GM18867 (cell line): ENCODE measurements at regions not wholly inside any gene's neighbourhood (a gene's known extent, or its start where the extent isn't known, plus 50 kb on each side); places are given as distances from the start of the nearest gene placed in this dataset.
"Not testable (repeated sequence)": the region's sequence is repeated elsewhere in the genome, so short reads cannot be mapped to it uniquely, and the experiment has no call there.

Source experiments
- ATAC-seq: cut with Tn5 transposase; IDR thresholded peaks from one replicate; pipeline ENCODE4 v1.9.1; 2021; ENCODE audit warnings: mild to moderate bottlenecking, moderate library complexity; ENCODE audit not compliant: unreplicated experiment

DNA sequence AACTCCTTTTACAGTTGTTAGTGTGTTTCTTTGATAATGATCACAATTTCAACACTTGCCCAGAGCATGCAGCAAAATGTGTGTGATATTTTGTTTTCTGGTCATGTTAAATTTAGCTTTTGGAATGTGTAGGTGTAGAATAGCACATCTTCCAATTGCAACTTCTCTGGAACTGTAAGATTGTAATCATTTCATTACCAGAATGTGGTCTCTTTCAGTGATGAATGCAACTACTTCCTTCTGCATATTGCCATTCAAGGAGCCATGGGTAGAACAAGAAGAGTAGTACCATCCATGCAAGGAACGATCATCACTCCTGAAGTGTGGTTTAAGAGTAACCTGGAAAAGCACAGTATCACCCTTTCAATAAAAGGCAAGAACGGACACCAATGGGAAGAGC lies 548.8 kb upstream of the ZNF804A start:
- ATAC-seq = no peak

DNA sequence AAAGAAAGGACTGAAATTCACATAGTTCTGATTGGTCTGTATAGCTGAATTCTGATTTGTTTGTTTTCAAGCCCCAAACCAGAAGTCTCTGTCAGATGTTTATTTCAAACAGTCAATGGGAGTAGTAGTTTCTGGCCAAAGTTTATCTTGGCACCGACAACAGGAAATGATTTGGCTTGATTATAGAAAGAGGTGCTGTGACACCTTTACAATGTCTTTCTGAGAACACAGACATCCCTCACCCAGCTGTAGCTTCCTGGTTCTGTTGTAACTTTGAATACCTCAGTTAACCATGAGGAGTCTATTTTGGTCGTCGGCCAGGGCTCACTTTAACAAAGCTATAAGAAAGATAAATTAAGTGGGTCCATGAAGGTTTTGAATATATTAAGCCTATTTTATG lies 545.0 kb upstream of the ZNF804A start:
- peak; percentile 46 for ATAC-seq

DNA sequence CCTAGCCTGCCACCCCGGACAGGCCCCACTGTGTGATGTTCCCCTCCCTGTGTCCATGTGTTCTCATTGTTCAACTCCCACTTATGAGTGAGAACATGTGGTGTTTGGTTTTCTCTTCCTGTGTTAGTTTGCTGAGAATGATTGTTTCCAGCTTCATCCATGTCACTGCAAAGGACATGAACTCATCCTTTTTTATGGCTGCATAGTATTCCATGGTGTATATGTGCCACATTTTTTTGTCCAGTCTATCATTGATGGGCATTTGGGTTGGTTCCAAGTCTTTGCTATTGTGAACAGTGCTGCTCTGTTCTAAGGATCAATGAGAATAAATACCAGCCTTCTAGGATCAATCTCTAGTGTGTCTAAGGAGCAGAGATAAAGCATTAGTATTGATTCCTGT lies 543.9 kb upstream of the ZNF804A start:
- not testable (repeated sequence) for ATAC-seq

DNA sequence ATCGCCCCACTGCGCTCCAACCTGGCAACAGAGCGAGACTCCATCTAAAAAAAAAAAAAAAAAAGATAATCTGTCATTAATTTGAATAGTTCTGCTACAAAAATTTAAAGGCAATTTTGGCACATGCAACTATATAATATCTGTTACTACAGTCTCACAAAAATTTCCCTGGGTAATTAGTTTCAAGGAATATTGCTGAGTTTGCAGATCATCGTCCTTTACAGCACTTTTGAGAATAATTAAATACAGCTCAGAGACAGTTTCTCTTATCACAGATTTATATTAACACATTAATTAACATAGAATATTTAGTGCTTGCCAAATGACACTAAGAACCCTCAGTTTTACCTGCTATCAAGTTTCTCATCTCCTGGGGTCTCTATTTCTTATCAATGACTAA lies 540.4 kb upstream of the ZNF804A start:
- no peak for ATAC-seq

DNA sequence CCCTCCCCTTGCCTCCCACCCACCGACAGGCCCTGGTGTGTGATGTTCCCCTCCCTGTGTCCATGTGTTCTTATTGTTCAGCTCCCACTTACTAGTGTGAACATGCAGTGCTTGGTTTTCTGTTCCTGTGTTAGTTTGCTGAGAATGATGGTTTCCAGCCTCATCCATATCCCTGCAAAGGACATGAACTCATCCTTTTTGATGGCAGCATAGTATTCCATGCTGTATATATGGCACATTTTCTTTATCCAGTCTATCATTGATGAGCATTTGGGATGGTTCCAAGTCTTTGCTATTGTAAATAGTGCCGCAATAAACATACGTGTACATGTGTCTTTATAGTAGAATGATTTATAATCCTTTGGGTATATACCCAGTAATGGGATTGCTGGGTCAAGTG lies 538.1 kb upstream of the ZNF804A start:
- ATAC-seq = not testable (repeated sequence)

DNA sequence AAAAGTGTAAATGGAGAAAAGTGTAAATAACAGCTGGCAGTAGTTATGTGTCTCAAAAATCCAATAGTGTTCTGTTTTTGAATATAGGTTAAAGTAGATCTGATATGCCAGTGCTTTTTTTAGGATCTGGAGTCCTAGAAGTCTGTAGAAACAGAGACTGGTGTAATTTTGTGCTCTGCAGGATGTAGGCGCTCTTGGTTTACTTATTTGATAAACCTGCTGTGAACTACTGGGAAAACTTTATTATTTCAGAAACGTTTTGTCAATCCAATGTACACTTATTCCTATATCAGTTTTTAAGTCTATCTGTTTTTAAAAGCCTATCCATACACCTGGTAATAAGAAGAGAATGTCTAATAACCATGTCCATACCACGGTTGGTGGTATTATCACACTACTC lies 530.8 kb upstream of the ZNF804A start:
- ATAC-seq = peak; percentile 50

DNA sequence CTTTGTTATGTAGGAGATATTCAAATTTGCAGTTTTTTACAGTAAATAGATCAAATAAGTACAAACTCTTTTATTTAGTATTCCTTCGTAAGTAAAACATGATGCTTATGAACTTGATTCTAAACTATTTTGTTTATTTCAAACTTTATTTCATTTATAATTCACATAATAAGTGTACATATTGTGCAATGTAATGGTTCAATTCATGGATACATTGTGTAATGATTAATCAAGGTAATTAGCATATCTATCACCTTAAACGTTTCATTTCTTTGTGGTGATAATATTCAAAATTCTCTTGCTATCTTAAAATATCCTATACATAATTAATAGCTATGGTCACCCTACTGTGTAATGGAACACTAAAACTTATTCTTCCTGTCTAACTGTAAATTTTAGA lies 525.9 kb upstream of the ZNF804A start:
- ATAC-seq = no peak

DNA sequence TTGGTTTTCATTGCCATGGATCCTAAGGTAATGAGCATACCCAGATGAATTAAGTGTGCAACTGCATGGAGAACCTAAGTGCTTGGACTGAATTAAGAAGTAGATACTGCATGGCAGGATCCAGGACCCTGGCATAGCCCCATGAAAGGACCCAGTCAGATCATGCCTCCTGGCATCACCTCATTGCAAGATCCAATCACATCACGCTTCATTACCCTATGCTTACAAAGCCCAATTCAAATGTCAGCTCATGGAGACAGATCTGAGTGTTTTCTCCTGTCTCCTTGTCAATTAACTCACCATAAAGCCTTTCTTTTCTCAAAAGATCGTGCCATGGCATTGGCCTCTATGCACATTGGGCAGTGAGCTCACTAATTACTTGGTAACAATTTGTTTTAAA lies 519.8 kb upstream of the ZNF804A start:
- no peak for ATAC-seq

DNA sequence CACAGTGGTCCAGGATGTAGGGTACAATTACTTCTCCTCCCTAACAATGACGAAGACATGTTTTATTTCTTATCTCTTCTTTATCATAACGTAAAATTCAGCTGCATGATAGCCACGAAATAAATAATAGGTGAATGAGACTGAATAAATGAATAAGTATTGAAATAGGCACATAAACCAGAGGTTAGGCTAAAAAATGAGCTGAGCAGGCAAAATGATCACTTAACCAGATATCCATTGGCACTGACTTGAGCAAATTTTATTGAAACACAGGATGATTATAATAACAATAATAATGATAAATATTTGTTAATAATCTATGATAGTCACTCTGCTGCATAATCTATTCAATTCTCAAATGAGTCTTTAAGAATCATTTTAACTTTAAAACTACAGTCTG lies 506.9 kb upstream of the ZNF804A start:
- no peak for ATAC-seq

DNA sequence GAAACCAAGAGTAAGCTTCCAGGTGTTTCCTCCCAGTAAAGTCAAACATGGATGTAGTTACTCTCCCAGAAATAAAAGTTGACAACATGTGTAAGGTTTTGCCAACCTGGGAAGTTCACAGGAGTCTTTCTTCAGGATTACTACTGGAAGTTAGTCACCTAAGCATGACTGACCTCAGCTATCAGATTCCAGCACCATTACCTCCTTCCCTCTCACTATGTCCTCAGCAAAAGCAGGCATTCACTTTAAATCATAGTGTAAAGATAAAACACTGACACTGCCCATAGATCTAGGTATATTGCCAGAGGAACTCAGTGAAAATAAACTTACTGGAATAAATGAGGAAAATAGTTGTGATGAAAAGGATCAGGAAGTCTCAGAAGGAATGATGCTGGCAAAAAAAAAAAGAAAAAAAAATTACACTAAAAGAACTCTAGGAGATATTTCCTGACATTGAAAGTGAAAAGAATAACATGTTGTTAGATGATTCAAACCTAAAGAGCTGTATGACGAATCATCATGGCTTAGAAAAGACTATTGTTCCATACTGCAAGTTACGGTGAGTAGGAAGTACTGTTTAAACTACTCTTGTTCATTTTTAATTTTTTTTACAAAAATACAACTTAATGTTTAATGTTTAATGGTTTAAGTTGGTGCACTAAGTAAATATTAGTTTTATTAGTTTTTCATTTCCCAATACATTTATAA lies 484.5 kb upstream of the ZNF804A start:
- ATAC-seq = peak; percentile 56

DNA sequence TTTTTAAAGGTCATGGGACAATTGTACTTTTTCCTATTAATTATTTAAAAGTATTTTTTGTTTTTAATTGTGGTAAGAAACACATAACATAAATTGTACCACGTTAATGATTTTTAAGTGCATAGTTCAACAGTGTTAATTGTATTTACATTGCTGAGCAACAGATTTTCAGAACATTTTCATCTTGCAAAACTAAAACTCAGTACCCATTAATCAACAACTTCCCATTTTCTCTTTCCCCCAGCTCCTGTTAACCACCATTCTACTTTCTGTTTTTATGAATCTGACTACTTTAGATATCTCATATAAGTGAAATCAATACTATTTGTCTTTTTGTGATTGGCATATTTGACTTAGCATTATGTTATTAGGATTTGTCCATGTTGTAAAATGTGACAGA lies 483.9 kb upstream of the ZNF804A start:
- ATAC-seq = peak; percentile 44

DNA sequence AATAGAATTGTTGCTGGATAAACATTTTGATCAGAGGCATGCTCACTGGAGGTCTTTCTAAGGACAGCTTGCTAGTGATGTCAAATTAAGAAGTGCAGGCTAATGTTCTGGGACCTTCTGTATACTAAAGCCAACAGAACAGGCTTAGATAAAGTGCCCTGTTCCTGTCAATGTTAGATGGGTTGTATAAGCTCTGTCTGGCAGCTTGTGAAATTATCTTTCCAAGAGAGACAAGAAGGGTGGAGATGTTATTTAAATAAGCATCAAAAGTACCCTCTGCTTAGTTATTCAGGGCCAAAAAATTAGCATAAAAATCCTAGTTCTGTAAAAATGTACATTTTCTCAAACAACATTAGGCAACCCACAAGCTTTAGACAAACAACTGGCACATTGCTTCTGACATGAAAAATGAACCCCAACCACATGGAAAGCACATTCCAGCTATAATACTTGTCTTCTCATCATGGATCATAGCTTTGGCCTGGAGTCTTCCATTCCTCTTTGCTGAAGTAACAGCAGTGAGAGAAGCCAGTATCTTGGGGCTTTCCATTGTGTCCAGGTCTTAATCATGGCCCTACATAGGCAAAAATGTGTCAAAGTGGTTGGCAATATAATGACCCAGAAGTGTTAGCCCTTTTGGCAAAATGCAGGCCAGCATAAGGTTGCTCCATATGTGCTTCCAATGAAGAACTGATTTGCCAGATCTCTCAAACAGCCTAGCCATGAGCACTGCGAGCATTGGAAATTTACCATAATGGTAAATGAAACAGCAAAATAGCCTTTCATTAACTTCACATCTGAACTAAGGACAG lies 478.1 kb upstream of the ZNF804A start:
- ATAC-seq = no peak

DNA sequence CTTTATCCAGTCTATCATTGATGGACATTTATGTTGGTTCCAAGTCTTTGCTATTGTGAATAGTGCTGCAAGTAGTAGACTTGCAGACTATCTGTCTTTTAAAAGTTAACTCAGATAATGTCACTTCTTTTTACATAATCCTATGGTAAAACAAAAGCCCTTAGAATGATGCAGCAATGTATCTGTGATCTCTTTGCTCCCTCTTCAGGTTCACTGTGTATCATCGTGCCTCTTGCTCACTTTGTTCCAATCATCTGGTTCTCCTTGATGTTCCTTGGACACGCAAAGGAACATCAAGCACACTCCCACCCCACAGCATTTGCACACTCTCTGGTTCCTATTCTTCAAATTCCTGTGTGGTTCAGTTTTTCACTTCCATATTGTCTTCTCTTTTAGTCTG lies 472.5 kb upstream of the ZNF804A start:
- ATAC-seq = no peak

DNA sequence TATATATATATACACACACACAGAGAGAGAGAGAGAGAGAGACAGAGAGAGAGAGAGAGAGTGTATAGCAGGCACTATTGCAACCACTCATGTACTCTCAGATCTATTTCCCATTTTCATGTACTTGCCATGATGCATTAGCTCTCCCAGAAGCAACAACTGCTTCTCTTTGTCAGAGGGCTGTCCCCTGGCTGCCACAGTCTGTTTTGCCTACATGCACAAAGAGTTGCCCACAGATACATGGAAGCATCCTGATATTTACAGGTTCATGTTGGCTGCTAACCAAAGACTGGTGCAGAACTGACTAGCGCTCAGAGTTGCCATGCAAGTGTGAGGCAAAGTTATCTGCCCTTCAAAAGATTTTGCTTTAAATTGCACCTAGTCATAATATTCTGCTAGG lies 469.3 kb upstream of the ZNF804A start:
- ATAC-seq = no peak

DNA sequence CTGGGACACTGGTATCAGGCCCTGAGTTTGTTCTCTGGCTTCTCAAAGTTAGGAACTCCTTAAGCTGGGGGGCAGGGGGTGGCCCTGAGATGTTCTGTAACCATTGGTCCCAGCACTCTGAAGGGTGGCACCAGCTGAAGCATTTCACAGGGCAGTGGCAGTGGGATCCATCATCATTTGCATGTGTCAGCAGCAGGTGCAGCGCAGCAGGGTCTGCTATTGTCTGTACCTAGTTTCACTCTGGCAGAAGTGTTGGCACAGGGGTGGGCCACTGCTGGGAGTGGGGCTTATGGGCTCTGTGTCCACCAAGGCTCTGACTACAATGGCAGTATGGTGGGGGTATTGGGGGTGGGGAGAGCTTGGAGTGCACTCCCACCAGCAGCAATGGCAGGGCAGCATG lies 460.4 kb upstream of the ZNF804A start:
- ATAC-seq = peak; percentile 73

DNA sequence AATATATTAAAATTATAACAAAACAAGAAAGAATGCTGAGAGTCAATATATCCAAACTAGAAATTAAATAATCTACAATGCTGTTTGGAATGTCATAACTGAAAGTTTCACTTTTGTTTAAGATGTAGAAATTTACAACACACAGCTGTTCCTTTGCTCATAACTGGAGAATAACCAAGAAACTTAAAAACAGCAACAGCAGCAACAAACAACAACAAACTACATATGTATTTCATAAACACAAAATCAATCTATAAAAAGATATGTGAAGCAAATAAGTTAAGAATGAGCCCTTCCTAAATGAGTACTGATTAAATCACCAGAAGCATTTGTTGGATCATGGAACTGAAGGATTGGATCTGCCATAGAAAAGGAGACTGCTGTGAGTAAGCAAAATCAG lies 456.5 kb upstream of the ZNF804A start:
- no peak for ATAC-seq

DNA sequence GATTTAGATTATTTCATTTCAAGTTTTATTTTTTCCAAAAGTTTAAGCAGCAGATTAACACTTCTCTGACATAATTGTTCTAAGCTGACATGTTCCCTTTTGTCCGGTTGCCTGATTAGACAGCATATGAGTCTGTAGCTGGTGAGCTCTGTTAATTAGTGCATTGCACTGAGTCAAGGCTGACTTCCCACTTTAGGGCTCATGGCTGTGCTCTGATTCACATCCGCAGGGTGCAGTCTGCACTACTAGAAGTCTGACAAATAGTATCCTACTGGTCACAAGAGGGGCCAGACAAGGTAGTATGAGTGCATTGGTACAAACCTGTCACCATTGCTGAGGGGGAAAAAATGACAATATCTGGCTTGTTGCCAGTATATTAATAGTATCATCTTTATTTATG lies 443.9 kb upstream of the ZNF804A start:
- ATAC-seq = no peak

DNA sequence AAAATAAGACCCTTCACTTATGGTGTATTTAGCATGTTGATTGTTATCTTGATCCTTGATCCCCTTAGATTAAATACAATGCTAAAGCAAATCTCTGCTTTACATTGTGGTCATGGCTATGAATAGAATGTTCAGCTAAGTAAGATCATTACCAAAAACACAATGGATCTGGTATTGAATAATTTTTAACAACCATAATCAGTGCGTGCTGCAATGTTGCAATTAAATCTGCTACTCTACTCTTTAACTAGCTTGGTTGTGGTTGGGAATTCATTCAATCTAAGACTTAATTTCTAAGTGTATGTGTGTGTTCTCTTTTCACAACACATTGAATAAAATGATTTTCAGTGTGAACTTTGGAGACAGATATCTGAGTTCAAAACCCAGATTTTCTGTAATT lies 442.5 kb upstream of the ZNF804A start:
- no peak for ATAC-seq

DNA sequence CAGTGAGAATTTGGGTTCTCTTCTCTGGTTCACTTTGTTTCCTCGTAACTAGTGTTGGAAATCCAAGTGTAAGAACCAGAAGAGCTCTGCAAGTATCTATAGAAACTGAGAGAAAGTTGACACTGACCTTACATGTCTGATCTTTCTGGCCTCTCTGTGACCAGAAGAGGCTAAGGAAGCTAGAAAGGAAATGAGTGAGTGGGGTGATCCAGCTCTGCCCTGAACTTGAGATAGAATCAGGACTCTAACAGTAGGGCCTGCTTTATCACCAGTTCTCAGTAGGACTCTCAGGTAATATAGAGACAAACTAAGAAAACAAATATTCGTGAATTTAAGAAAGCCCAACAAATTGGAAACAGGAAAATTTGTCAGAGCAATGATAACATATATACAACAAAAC lies 441.2 kb upstream of the ZNF804A start:
- no peak for ATAC-seq

DNA sequence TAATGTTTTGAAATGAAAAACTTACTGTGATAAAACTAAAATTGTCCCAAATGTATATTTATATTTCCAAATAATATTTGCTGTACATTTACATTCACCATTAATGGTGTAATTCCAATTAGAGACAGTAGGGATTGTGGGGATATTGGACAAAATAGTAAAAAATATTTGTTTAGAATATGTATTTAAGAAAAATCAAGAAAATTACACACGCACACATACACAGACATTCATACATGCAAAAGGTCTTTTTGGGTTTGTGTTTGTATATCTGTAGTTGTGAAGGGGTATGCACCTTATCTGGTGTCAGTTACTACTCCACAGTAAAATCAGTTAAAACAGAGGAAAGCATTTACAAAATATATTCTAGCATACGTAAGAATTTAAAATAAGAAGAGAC lies 435.9 kb upstream of the ZNF804A start:
- no peak for ATAC-seq

DNA sequence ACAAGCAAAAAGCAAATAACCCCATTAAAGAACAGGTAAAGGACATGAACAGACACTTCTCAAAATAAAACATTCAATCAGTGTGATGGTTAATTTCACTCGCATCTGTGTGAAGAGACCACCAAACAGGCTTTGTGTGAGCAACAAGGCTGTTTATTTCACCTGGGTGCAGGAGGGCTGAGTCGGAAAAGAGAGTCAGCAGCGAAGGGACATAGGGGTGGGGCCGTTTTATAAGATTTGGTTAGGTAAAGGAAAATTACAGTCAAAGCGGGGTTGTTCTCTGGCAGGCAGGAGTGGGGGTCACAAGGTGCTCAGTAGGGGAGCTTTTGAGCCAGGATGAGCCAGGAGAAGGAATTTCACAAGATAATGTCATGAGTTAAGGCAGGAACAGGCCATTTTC lies 429.5 kb upstream of the ZNF804A start:
- not testable (repeated sequence) for ATAC-seq

DNA sequence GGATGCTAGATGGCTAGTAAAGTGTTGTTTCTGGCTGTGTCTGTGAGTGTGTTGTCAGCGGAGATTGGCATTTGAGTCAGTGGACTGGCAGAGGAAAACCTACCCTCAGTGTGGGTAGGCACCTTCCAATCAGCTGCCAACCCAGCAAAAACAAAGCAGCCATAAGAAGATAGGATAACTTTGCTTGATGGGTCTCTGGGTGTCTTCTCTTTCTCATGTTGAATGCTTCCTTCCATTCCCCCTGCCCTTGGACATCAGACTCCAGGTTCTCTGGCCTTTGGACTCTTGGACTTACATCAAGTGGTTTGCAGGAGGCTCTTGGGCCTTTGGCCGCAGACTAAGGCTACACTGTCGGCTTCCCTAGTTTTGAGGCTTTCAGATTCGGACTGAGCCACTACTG lies 429.0 kb upstream of the ZNF804A start:
- no peak for ATAC-seq
